GM21528 (cell line): ENCODE measurements at regions not wholly inside any gene's neighbourhood (a gene's known extent, or its start where the extent isn't known, plus 50 kb on each side); places are given as distances from the start of the nearest gene placed in this dataset.
"Not testable (repeated sequence)": the region's sequence is repeated elsewhere in the genome, so short reads cannot be mapped to it uniquely, and the experiment has no call there.

ENCODE experiments used
- ATAC-seq: cut with Tn5 transposase; IDR thresholded peaks from one replicate; pipeline ENCODE4 v1.9.1; 2021; ENCODE audit warnings: mild to moderate bottlenecking, moderate library complexity; ENCODE audit not compliant: unreplicated experiment, low FRiP score

- no peak for ATAC-seq
These were observed 411.4 kb downstream of the GPAT3 start for GRCh38 chr4:83947125-83947829.

DNA sequence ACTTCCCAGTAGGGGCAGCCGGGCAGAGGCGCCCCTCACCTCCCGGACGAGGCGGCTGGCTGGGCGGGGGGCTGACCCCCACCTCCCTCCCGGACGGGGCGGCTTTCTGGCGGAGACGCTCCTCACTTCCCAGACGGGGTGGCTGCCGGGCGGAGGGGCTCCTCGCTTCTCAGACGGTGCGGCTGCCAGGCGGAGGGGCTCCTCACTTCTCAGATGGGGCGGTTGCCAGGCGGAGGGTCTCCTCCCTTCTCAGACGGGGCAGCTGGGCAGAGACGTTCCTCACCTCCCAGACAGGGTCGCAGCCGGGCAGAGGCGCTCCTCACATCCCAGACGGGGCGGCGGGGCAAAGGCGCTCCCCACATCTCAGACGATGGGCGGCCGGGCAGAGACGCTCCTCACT is 407.8 kb downstream of the GPAT3 start:
- not testable (repeated sequence) for ATAC-seq

GRCh38 chr4:83932750-83933391 is 397.0 kb downstream of the GPAT3 start:
- no peak for ATAC-seq

DNA sequence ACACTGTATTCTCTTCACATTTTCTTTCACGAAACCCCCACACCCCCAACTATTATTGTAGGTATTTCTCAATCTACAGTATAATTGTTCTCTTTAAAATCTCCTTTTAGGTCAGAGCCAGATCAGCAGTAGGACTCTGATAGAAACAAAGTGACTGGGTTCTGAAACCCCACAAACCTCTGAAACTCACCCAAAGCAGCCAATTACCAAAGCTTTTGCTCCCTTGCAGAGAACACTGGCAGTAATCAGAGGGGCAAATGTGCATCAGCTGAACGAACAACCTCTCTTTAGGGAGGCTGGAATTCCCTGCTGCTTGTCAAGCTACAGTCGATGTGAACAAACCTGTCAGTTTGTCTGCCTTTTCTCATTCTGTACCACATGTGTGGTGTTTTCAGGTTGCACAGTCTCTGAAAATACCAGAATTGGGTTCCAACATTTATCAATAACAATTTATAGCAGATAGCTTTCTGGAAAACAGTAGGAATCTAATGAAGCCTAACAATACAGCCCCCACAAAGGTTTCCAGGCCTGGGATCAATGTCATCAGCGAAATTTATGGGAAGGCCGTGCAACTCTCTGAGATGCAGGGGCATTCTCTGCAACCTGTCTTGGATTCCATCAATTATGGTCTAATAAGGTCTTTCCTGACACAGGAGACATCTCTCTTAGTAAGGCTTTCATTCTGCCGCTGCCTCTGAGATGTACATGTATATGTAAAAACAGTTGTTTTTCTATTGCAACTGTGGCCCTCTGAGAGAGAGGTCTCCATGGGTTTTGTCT is 395.9 kb downstream of the GPAT3 start:
- ATAC-seq, result no peak

DNA sequence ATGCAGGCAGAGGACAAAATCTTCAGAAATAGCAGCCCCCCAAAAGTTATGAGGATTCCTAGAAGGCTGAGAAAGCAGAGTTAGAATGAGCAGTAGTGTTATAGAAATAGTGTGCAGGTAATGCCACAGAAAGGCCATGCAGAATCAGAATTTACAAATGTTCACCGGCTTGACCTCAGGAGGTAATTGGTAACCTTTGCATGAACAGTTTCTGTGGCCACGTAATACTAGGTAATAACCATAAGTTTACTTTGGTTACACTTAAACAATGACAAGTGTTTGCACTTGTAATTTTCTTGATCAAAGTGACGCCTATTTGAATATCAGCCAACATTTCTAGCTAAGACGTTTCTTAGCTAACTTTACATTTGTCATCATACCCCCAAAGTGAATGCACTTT is 393.6 kb downstream of the GPAT3 start:
- no peak for ATAC-seq

DNA sequence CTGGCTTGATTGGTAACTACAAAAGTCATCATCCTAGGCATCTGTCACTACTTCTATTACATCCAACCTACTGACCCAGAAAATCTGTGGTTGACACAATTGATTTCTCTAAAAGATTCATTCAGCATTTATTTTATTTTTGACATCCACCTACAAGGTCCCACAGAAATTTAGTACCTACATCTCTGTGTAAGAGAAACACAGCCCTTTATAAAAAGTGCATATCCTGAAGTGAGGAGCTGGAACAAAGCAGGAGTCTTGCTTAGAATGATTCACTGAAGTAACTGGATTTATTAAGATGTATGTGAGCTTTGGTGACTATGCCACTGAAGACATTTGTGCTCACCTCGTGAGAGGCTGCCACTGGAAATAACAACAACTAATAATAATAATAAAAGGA is 391.0 kb downstream of the GPAT3 start:
- ATAC-seq, result no peak

GRCh38 chr4:83923341-83923740 is 387.4 kb downstream of the GPAT3 start:
- no peak for ATAC-seq

DNA sequence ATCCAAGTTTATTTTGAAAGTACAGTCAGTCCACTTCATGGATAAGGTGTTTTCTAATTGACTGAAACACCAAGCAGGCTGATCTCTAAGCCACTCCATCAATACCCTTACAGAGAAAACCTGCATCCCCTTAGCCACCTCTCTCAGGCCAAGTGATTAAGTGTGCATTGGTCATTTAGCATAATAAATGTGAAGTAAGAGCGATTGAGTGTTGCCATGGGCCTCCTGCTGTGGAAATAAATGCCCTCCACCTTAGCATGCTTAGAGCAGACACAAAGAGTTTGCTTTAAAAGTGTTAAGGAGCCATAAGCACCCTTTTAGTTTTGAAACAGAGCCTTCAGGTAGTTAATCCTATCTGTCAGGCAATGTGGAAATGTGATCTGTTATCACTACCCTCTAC is 386.5 kb downstream of the GPAT3 start:
- no peak for ATAC-seq

DNA sequence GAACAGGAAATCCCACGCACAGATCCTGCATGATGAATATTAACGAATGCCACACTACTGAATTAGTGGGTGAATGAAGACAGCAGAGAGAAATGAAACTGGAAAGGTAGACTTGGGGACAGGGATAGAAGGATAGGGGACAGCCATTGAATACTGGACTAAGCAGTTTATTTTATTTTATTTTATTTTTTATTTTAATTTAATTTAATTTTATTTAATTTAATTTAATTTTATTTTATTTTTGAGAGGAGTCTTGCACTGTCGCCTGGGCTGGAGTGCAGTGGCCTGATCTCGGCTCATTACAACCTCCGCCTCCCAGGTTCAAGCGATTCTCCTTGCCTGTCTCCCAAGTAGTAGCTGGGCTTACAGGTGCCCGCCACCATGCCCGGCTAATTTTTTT is 385.2 kb downstream of the GPAT3 start:
- ATAC-seq, result no peak

- no peak for ATAC-seq
These were observed 384.5 kb downstream of the GPAT3 start for GRCh38 chr4:83920375-83920774.

DNA sequence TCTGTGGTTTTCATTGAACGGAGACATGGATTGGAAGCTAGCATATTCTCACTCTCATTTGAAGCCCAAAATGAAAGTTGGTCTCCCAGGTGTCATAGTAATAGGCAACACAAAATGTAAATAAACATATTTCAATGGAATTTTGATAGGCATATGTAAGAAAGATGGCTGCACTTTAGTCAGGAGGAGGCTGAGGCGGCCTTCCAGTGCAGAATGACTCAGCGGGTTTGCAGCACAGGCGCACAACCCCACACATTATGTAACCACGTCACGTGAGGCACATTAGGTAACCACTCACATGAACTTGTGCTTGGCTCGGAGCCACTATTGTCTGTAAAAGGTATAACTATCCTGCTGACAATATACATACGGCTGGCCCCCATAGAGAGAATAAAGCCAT is 381.7 kb downstream of the GPAT3 start:
- ATAC-seq, result no peak

DNA sequence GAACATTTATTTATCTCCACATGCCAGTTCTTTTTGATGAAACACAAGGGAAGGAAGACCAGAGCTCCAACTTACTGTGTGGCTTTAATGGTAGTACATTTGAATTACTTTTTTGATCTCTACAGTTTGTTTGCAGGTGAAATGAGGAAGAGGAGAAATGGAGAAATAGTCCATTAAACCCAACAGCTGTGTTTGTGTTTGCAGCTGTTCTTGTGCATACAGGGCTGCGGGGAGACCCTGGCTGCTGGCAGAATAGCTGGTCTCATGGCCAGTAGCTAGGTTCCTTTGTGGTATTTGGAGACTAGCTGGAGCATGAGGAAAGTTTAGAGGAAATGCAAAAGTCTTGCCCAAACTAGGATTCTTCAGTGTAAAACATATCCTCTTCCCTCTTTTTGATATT is 374.8 kb downstream of the GPAT3 start:
- no peak for ATAC-seq

- no peak for ATAC-seq
These were observed 370.7 kb downstream of the GPAT3 start for GRCh38 chr4:83906561-83906960.

DNA sequence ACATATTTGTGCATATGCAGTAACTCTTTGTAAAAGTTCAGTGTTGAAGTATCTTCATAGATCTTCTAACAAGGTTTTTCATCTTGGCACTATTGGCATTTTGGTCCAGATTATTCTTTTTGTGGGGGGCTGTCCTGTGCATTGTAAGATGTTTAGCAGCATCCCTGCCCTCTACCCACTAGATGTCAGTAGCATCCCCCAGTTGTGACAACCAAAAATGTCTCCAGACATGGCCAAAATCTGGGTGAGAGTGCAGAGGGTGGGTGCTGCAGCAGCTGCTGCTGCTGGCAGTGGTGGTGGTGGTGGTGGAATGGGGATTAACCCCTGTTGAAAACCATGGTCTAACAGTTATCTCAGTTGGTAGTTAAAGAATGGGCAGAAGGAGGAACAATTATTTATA is 370.0 kb downstream of the GPAT3 start:
- ATAC-seq, result no peak

- ATAC-seq, result not testable (repeated sequence)
These were observed 367.8 kb downstream of the GPAT3 start for GRCh38 chr4:83903740-83904139.

- ATAC-seq, result no peak
These were observed 358.9 kb downstream of the GPAT3 start for GRCh38 chr4:83894831-83895230.

- ATAC-seq, result no peak
These were observed 354.9 kb downstream of the GPAT3 start for GRCh38 chr4:83890816-83891215.

- ATAC-seq, result no peak
These were observed 354.3 kb downstream of the GPAT3 start for GRCh38 chr4:83890231-83890630.

- ATAC-seq, result no peak
These were observed 353.9 kb downstream of the GPAT3 start for GRCh38 chr4:83889802-83890201.

- no peak for ATAC-seq
These were observed 349.6 kb downstream of the GPAT3 start for GRCh38 chr4:83885256-83886182.

- no peak for ATAC-seq
These were observed 340.1 kb downstream of the GPAT3 start for GRCh38 chr4:83876047-83876446.
